Activated CD4-positive, alpha-beta T cell treated with anti-CD3 and anti-CD28 coated beads, Interleukin-2, amount 10 ng/mL, durations not matched to agents 24 days and 14 days (primary cell): ENCODE measurements at regions not wholly inside any gene's neighbourhood (a gene's known extent, or its start where the extent isn't known, plus 50 kb on each side); places are given as distances from the start of the nearest gene placed in this dataset.
"Not testable (repeated sequence)": the region's sequence is repeated elsewhere in the genome, so short reads cannot be mapped to it uniquely, and the experiment has no call there.

Experiments used
- DNase-seq: peaks from one replicate; pipeline ENCODE4 v3.0.0; 2022
- H3K27ac Mint-ChIP-seq: one replicate; pipeline ENCODE4 v1.8.0; 2022; ENCODE audit warnings: mild to moderate bottlenecking, mixed read lengths
- H3K27me3 Mint-ChIP-seq: one replicate; pipeline ENCODE4 v1.8.0; 2022; ENCODE audit warnings: mixed read lengths
- H3K36me3 Mint-ChIP-seq: one replicate; pipeline ENCODE4 v1.8.0; 2022; ENCODE audit warnings: low read depth, mild to moderate bottlenecking, mixed read lengths
- H3K4me1 Mint-ChIP-seq: one replicate; pipeline ENCODE4 v1.8.0; 2021; ENCODE audit warnings: mixed read lengths
- H3K4me3 Mint-ChIP-seq: one replicate; pipeline ENCODE4 v1.8.0; 2022; ENCODE audit warnings: mild to moderate bottlenecking, moderate library complexity, mixed read lengths
- H3K9me3 Mint-ChIP-seq: one replicate; pipeline ENCODE4 v1.8.0; 2021; ENCODE audit warnings: mixed read lengths
- intact Hi-C: fragments of 100-400 bp; cut with micrococcal nuclease; formaldehyde crosslinking; loops from one replicate; pipeline ENCODE4 v1.15.1; 2023

DNA sequence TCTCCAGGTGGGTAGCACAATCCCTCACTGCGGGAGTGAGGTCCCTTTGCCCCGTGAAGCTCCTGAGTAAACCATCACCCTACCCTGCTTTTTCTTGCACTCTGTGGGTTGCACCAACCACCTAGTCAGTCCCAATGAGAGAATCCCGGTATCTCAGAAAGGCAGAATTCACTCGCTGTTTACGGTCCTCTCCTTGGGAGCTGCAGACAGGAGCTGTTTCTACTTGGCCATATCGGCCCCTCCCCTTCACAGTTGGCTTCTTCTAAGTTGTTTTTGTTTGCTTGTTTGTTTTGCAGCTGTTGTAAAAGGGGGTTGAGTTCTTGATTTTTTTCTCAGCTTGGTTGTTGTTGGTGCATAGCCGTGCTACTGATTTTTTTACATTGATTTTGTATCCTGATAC, 237.0 kb upstream of the RASA1 start:
- Mint-ChIP-seq H3K9me3 (peaks cover 15% of the 10 kb centered on the region), H3K36me3 (no peaks in the 10 kb centered on the region), H3K4me1 (peaks cover 13% of the 10 kb centered on the region), H3K27ac (no peak overlapping the region), H3K27me3 (peaks cover 28% of the 10 kb centered on the region), H3K4me3 (no peak overlapping the region)
- DNase-seq = no peak
- intact Hi-C loops = no loop called here

- H3K27ac Mint-ChIP-seq = no peak overlapping the region
- peaks cover 12% of the 10 kb centered on the region for H3K9me3 Mint-ChIP-seq
- peaks cover 2% of the 10 kb centered on the region for H3K4me1 Mint-ChIP-seq
- DNase-seq = no peak
- no peaks in the 10 kb centered on the region for H3K36me3 Mint-ChIP-seq
- peaks cover 5% of the 10 kb centered on the region for H3K27me3 Mint-ChIP-seq
- H3K4me3 Mint-ChIP-seq = no peak overlapping the region
- intact Hi-C loops = no loop called here
These were observed 233.1 kb upstream of the RASA1 start for GRCh38 chr5:87034557-87034956.

DNA sequence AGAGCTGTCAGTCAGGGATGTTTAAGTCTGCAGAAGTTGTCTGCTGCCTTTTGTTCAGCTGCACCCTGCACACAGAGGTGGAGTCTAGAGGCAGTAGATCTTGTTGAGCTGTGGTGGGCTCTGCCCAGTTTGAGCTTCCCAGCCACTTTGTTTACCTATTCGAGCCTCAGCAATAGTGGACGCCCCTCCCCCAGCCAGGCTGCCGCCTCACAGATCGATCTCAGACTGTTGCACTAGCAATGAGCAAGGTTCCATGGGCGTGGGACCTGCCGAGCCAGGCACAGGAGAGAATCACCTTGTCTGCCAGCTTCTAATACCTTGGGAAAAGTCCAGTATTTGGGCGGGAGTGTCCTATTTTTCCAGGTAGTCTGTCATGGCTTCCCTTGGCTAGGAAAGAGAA, 225.1 kb upstream of the RASA1 start:
- DNase-seq = no peak
- Mint-ChIP-seq H3K9me3 (peaks cover 26% of the 10 kb centered on the region), H3K36me3 (no peaks in the 10 kb centered on the region), H3K27ac (no peak overlapping the region), H3K4me3 (no peak overlapping the region), H3K4me1 (no peaks in the 10 kb centered on the region), H3K27me3 (peaks cover 25% of the 10 kb centered on the region)
- intact Hi-C loops = no loop called here

DNA sequence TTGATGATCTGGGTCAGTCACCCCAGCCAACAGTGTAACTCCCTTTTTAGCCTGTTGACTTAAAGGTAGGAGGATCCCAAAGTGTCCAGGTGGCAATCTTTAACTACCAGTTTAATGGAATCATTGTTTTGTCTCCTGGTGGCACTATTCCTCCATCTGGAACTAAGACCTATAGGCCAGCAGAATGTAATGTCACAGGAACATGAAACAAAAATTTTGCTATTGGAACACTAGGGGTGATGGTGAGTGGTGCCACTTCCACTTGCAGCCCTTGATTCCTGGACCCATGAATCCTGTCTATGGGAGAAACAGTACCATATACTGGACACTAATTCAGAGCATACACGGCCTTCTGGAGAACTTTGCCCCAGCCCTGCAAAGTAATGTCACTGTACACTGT, 219.5 kb upstream of the RASA1 start:
- intact Hi-C loops = no loop called here
- no peak overlapping the region for H3K4me3 Mint-ChIP-seq
- peaks cover 2% of the 10 kb centered on the region for H3K36me3 Mint-ChIP-seq
- peaks cover 12% of the 10 kb centered on the region for H3K27me3 Mint-ChIP-seq
- H3K27ac Mint-ChIP-seq = no peak overlapping the region
- H3K9me3 Mint-ChIP-seq = peaks cover 22% of the 10 kb centered on the region
- DNase-seq = no peak
- H3K4me1 Mint-ChIP-seq = peaks cover 2% of the 10 kb centered on the region

DNA sequence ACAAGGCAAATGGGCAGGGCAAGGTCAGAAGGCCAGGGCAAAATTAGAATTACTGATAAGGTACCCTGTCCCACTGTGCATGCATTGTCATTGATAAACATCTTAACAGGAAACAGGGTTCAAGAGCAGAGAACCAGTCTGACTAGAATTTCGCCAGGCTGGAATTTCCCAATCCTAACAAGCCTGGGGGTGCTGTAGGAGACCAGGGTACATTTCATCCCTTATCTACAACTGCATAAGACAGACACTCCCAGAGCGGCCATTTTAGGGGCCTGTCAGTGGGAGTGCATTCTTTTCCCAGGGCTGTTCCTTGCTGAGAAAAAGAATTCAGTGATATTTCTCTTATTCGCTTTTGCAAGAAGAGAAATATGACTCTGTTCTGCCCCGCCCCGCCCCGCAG, 218.7 kb upstream of the RASA1 start:
- H3K4me1 Mint-ChIP-seq, H3K27ac Mint-ChIP-seq, H3K36me3 Mint-ChIP-seq, intact Hi-C loops, DNase-seq, H3K4me3 Mint-ChIP-seq: not testable (repeated sequence)
- Mint-ChIP-seq H3K27me3 (peaks cover 11% of the 10 kb centered on the region), H3K9me3 (peaks cover 20% of the 10 kb centered on the region)

DNA sequence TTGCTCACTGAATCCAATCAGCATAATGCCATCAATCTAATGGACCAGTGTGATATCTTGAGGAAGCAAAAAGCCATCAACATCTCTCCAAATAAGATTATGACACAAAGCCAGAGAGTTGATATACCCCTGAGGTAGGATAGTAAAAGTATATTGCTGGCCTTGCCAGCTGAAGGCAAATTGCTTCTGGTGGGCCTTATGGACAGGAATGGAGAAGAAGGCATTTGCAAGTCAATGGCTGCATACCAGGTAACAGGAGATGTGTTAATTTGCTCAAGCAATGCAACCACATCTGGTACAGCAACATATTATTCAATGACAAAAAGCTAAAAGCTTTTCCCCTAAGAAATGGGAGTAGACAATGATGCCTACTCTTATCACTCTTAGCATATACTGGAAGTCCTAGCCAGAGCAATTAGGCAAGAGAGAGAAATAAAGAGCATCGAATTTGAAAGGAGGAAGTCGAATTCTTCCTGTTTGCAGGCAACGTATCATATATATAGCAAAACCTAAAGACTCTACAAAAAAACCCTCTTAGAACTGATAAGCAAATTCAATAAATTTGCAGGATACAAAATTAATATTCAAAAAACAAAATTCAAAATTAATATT, 216.1 kb upstream of the RASA1 start:
- peaks cover 2% of the 10 kb centered on the region for H3K4me1 Mint-ChIP-seq
- no peak for DNase-seq
- H3K27me3 Mint-ChIP-seq = no peaks in the 10 kb centered on the region
- H3K4me3 Mint-ChIP-seq = no peak overlapping the region
- intact Hi-C loops = no loop called here
- peaks cover 2% of the 10 kb centered on the region for H3K36me3 Mint-ChIP-seq
- H3K27ac Mint-ChIP-seq = no peak overlapping the region
- H3K9me3 Mint-ChIP-seq = peaks cover 20% of the 10 kb centered on the region

GRCh38 chr5:87053146-87053545, 214.5 kb upstream of the RASA1 start:
- no peak for DNase-seq
- Mint-ChIP-seq H3K27me3 (no peaks in the 10 kb centered on the region), H3K4me3 (no peak overlapping the region), H3K27ac (no peak overlapping the region), H3K9me3 (peaks cover 25% of the 10 kb centered on the region), H3K4me1 (peaks cover 2% of the 10 kb centered on the region), H3K36me3 (peaks cover 2% of the 10 kb centered on the region)
- intact Hi-C loops = no loop called here

DNA sequence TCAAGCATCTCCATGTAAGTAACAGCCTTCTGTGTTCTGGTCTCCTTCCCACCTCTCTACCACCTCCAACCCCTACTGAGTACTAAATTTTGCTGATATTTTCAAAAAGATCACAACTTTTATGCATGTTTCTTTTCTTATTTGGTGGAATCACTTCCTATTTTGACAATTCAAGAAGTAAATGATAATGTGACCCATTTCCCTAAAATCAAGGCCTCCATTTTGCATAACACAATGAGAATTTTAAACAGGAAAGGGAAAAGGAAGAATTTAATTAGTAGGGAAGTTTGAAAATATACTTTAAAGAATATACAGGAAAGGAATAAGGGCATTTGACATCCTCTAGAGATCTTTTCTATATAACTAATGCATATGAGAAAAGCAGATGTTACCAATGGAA, 212.9 kb upstream of the RASA1 start:
- Mint-ChIP-seq H3K9me3 (peaks cover 15% of the 10 kb centered on the region), H3K36me3 (peaks cover 2% of the 10 kb centered on the region), H3K4me3 (no peak overlapping the region), H3K27ac (no peak overlapping the region), H3K27me3 (no peaks in the 10 kb centered on the region), H3K4me1 (no peaks in the 10 kb centered on the region)
- intact Hi-C loops = no loop called here
- no peak for DNase-seq

DNA sequence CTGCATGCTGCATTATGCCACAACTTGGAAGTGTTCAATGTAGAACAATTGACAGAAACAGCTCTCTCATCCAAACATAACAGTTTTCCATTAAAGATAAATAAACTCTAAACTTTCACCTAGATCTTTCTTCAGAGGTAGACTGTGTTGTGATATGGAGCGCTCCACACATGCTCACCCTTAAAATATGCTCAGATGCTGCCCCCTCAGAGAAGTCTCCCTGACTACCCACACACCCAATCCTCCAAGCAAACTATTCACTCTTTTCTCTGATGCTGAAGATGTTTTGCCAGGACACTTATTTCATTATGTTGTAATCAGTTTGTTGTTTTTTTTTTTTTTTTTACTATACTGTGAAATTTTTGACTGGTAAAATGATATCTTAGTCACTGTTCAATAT, 206.6 kb upstream of the RASA1 start:
- Mint-ChIP-seq H3K27ac (no peak overlapping the region), H3K4me1 (peaks cover 2% of the 10 kb centered on the region), H3K9me3 (peaks cover 25% of the 10 kb centered on the region), H3K4me3 (no peak overlapping the region), H3K36me3 (peaks cover 2% of the 10 kb centered on the region), H3K27me3 (no peaks in the 10 kb centered on the region)
- DNase-seq = no peak
- intact Hi-C loops = no loop called here

GRCh38 chr5:87069311-87069710, 198.4 kb upstream of the RASA1 start:
- H3K4me3 Mint-ChIP-seq = no peak overlapping the region
- peaks cover 6% of the 10 kb centered on the region for H3K4me1 Mint-ChIP-seq
- intact Hi-C loops = no loop called here
- H3K27me3 Mint-ChIP-seq = no peaks in the 10 kb centered on the region
- no peak for DNase-seq
- no peak overlapping the region for H3K27ac Mint-ChIP-seq
- no peaks in the 10 kb centered on the region for H3K36me3 Mint-ChIP-seq
- H3K9me3 Mint-ChIP-seq = no peaks in the 10 kb centered on the region

- H3K27ac Mint-ChIP-seq = no peak overlapping the region
- peaks cover 14% of the 10 kb centered on the region for H3K4me1 Mint-ChIP-seq
- no peaks in the 10 kb centered on the region for H3K36me3 Mint-ChIP-seq
- H3K4me3 Mint-ChIP-seq = no peak overlapping the region
- no peaks in the 10 kb centered on the region for H3K27me3 Mint-ChIP-seq
- DNase-seq = no peak
- intact Hi-C loops = no loop called here
- peaks cover 4% of the 10 kb centered on the region for H3K9me3 Mint-ChIP-seq
These were observed 197.6 kb upstream of the RASA1 start for GRCh38 chr5:87069974-87070608.

GRCh38 chr5:87074072-87074471, 193.6 kb upstream of the RASA1 start:
- Mint-ChIP-seq H3K27me3 (no peaks in the 10 kb centered on the region), H3K27ac (no peak overlapping the region), H3K4me1 (peaks cover 28% of the 10 kb centered on the region), H3K36me3 (no peaks in the 10 kb centered on the region), H3K4me3 (no peak overlapping the region), H3K9me3 (peaks cover 4% of the 10 kb centered on the region)
- intact Hi-C loops = no loop called here
- DNase-seq = no peak

DNA sequence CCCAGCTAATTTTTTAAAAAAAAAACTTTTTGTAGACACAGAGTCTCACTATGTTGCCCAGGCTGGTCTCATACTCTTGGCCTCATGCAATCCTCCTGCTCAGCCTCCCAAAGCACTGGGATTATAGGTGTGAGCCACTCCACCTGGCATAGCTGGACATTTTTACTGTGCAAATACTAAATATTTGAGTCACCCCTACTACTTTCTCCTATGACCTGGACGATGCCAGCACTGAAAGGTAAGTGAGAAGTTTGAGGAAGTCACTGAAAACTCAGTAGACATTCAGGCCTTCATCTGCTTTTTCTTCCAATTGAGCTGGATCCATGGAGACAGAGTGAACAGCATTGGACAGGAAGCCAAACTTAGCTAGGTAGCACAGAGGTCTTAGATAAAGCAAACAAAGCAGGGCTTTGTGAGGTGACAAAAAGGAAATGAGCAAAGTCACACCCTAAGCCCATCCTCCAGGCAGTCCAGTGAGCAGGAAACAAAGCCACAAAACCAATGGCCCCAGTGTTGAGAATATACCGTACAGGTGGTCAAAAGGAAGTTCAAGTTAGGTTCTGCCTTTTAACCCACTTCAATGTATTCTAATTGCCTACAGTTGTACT, 192.6 kb upstream of the RASA1 start:
- no peaks in the 10 kb centered on the region for H3K27me3 Mint-ChIP-seq
- intact Hi-C loops = loop anchor here (5.0 kb wide), 1 partner anchor 337 kb away; the partner anchor contains the start of gene CCNH
- H3K36me3 Mint-ChIP-seq = no peaks in the 10 kb centered on the region
- H3K4me3 Mint-ChIP-seq = peak overlapping the region; percentile 57
- H3K9me3 Mint-ChIP-seq = peaks cover 4% of the 10 kb centered on the region
- peak overlapping the region; percentile 83 for H3K27ac Mint-ChIP-seq
- H3K4me1 Mint-ChIP-seq = peaks cover 31% of the 10 kb centered on the region
- DNase-seq = peak; percentile 80

DNA sequence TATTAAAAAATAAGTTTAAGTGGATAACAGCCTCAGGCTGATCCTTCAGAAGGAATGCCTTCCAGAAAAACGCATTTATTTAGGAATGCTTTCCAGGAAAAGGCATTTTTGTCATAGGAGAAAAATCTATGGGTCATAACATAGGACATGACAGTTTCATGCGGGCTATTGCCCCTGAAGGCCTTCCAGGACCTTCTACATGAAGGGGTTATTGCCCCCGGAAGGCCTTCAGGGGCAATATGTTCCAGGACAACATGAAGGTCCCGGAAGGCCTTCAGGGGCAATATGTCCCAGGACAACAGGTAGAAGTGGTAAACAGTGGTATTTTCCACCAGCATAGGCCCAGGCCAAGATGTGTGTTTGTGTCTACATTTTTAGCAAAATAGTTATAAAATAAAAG, 191.3 kb upstream of the RASA1 start:
- Mint-ChIP-seq H3K4me3 (no peak overlapping the region), H3K9me3 (peaks cover 4% of the 10 kb centered on the region), H3K27ac (no peak overlapping the region), H3K36me3 (no peaks in the 10 kb centered on the region), H3K27me3 (no peaks in the 10 kb centered on the region), H3K4me1 (peaks cover 36% of the 10 kb centered on the region)
- DNase-seq = no peak
- intact Hi-C loops = loop anchor here (5.0 kb wide), 1 partner anchor 336 kb away; the partner anchor contains the start of gene CCNH
